HEK293 (cell line): ENCODE measurements at regions not wholly inside any gene's neighbourhood (a gene's known extent, or its start where the extent isn't known, plus 50 kb on each side); places are given as distances from the start of the nearest gene placed in this dataset.
"Not testable (repeated sequence)": the region's sequence is repeated elsewhere in the genome, so short reads cannot be mapped to it uniquely, and the experiment has no call there.

Experiments
- CTCF ChIA-PET: fragments of 350-600 bp; formaldehyde crosslinking; extraction: SDS; loops from one replicate; lab custom pipeline; 2021; ENCODE audit warnings: antibody characterized with exemption; lab: Yijun Ruan, JAX
- POLR2A ChIA-PET: fragments of 300-600 bp; formaldehyde crosslinking; extraction: SDS; loops from one replicate; lab custom pipeline; 2020; ENCODE audit warnings: antibody characterized with exemption, inconsistent platforms; lab: Yijun Ruan, JAX
- H3K27ac ChIP-seq: fragments of 200-500 bp; sonication (Bioruptor generic); 2 replicates; pipeline ENCODE4 v1.5.1; 2014; ENCODE audit warnings: low read depth, low read length, control low read depth, inconsistent platforms; ENCODE audit errors: extremely low read depth
- H3K36me3 ChIP-seq, 2 experiments: fragments of 200-500 bp in 1 of 2; sonication (Bioruptor generic) in 1 of 2; 1 replicate in 1 of 2; 2 replicates in 1 of 2; pipeline ENCODE4 v1.5.1; 2014 to 2017; ENCODE audit warnings: inconsistent platforms in 2 of 2, low read length in 2 of 2; ENCODE audit not compliant: control insufficient read depth in 2 of 2, insufficient read depth in 1 of 2
- H3K4me1 ChIP-seq: fragments of 200-500 bp; sonication (Bioruptor generic); 2 replicates; pipeline ENCODE4 v1.5.1; 2014; ENCODE audit warnings: mild to moderate bottlenecking, low read length, inconsistent platforms; ENCODE audit not compliant: control insufficient read depth, insufficient read depth
- H3K4me3 ChIP-seq: 2 replicates; pipeline ENCODE4 v1.5.1; 2011; ENCODE audit warnings: low read depth, mild to moderate bottlenecking, control low read depth, low read length, moderate library complexity
- H3K9me3 ChIP-seq: fragments of 200-500 bp; sonication (Bioruptor generic); 2 replicates; pipeline ENCODE4 v1.5.1; 2014; ENCODE audit warnings: low read depth, low read length, inconsistent platforms; ENCODE audit not compliant: control insufficient read depth, insufficient read depth
- IKZF3 ChIP-seq: fragments of 450-650 bp; IDR thresholded peaks from 2 replicates; pipeline ENCODE4 v1.5.0; 2018; ENCODE audit warnings: missing biosample characterization, mild to moderate bottlenecking, missing genetic modification characterization, moderate library complexity
- REST ChIP-seq: fragments of 450-650 bp; formaldehyde crosslinking; IDR thresholded peaks from 2 replicates; pipeline ENCODE4 v1.5.1; 2016; ENCODE audit warnings: missing biosample characterization, missing genetic modification characterization
- SETDB1 ChIP-seq: IDR thresholded peaks from one replicate; pipeline ENCODE4 v1.6.1; 2017; ENCODE audit warnings: mild to moderate bottlenecking, low read length, moderate library complexity, mixed read lengths; ENCODE audit not compliant: insufficient read length
- SP3 ChIP-seq: fragments of 450-650 bp; formaldehyde crosslinking; IDR thresholded peaks from 2 replicates; pipeline ENCODE4 v1.5.1; 2016; ENCODE audit warnings: missing biosample characterization, missing genetic modification characterization
- TRIM28 ChIP-seq: IDR thresholded peaks from 2 replicates; pipeline ENCODE4 v1.6.1; 2011; ENCODE audit warnings: low read length, control low read depth, borderline replicate concordance
- ZBTB49 ChIP-seq: fragments of 450-650 bp; formaldehyde crosslinking; IDR thresholded peaks from 2 replicates; pipeline ENCODE4 v1.5.1; 2016; ENCODE audit warnings: missing biosample characterization, missing genetic modification characterization, low read depth
- ZFP41 ChIP-seq: fragments of 450-650 bp; formaldehyde crosslinking; IDR thresholded peaks from 2 replicates; pipeline ENCODE4 v1.5.1; 2016; ENCODE audit warnings: missing biosample characterization, missing genetic modification characterization, borderline replicate concordance
- ZNF202 ChIP-seq: fragments of 450-650 bp; formaldehyde crosslinking; IDR thresholded peaks from 2 replicates; pipeline ENCODE4 v1.5.1; 2016; ENCODE audit warnings: missing biosample characterization, missing genetic modification characterization, borderline replicate concordance
- ZNF266 ChIP-seq: fragments of 450-650 bp; formaldehyde crosslinking; IDR thresholded peaks from 2 replicates; pipeline ENCODE4 v1.5.1; 2016; ENCODE audit warnings: missing biosample characterization, missing genetic modification characterization, low read depth
- ZNF37A ChIP-seq: fragments of 450-650 bp; IDR thresholded peaks from 2 replicates; pipeline ENCODE4 v1.5.1; 2018; ENCODE audit warnings: missing biosample characterization, missing genetic modification characterization
- ZNF433 ChIP-seq: fragments of 450-650 bp; formaldehyde crosslinking; IDR thresholded peaks from 2 replicates; pipeline ENCODE4 v1.5.1; 2016; ENCODE audit warnings: missing biosample characterization, missing genetic modification characterization, low read depth
- ZNF473 ChIP-seq: fragments of 450-650 bp; formaldehyde crosslinking; IDR thresholded peaks from 2 replicates; pipeline ENCODE4 v1.5.1; 2017; ENCODE audit warnings: missing biosample characterization, missing genetic modification characterization
- ZNF510 ChIP-seq: fragments of 450-650 bp; formaldehyde crosslinking; IDR thresholded peaks from 2 replicates; pipeline ENCODE4 v1.5.1; 2018; ENCODE audit warnings: mild to moderate bottlenecking, missing genetic modification characterization, missing biosample characterization; ENCODE audit not compliant: insufficient replicate concordance
- ZNF529 ChIP-seq: fragments of 450-650 bp; formaldehyde crosslinking; IDR thresholded peaks from 2 replicates; pipeline ENCODE4 v1.5.1; 2017; ENCODE audit warnings: missing genetic modification characterization, missing biosample characterization; ENCODE audit not compliant: insufficient replicate concordance
- ZNF571 ChIP-seq: fragments of 450-650 bp; formaldehyde crosslinking; IDR thresholded peaks from 2 replicates; pipeline ENCODE4 v1.5.0; 2017; ENCODE audit warnings: missing biosample characterization, missing genetic modification characterization
- ZNF626 ChIP-seq: fragments of 450-650 bp; sonication (Bioruptor Pico); formaldehyde crosslinking; IDR thresholded peaks from 2 replicates; pipeline ENCODE4 v1.5.1; 2018; ENCODE audit warnings: missing biosample characterization, missing genetic modification characterization, inconsistent platforms

- Histone ChIP-seq H3K4me1 (no peaks in the 10 kb centered on the region), H3K9me3 (no peaks in the 10 kb centered on the region), H3K36me3 (no peaks in the 10 kb centered on the region), H3K27ac (no peak overlapping the region), H3K4me3 (no peak overlapping the region)
- TF ChIP-seq IKZF3 (tag by site-specific recombination) (no peak), ZNF473 (no peak), ZNF37A (tag by site-specific recombination) (no peak), ZNF529 (tag by site-specific recombination) (no peak), ZNF433 (no peak), ZNF202 (tag by site-specific recombination) (no peak), ZNF571 (no peak), TRIM28 (no peak), REST (tag by site-specific recombination) (no peak), SP3 (tag by site-specific recombination) (no peak), ZNF266 (no peak), ZBTB49 (tag by site-specific recombination) (no peak)
- CTCF ChIA-PET, result no interaction called here
- POLR2A ChIA-PET, result no interaction called here
Measured at GRCh38 chr1:89436856-89437255, 73.0 kb downstream of the GBP6 start.

GRCh38 chr1:89438301-89438700 is 74.4 kb downstream of the GBP6 start:
- TF ChIP-seq ZNF510 (tag by site-specific recombination) (peak; percentile 28), ZNF626 (tag by site-specific recombination) (0 out of 2 replicates have a peak, but pooled peaks have one; percentile 37), SETDB1 (peak; percentile 72)
- CTCF ChIA-PET, H3K9me3 ChIP-seq, H3K4me3 ChIP-seq, POLR2A ChIA-PET, H3K4me1 ChIP-seq, H3K36me3 ChIP-seq, H3K27ac ChIP-seq: not testable (repeated sequence)

- ChIA-PET CTCF (interaction anchor here (0.6 kb wide), 1 partner anchor 532 kb away, joined by 3 read pairs; no protein-coding TSS in a partner anchor), POLR2A (no interaction called here)
- Histone ChIP-seq H3K4me1 (no peaks in the 10 kb centered on the region), H3K9me3 (no peaks in the 10 kb centered on the region), H3K4me3 (no peak overlapping the region), H3K27ac (no peak overlapping the region), H3K36me3 (no peaks in the 10 kb centered on the region)
- TF ChIP-seq ZFP41 (tag by site-specific recombination), result no peak
Measured at GRCh38 chr1:89440911-89441310, 77.1 kb downstream of the GBP6 start.
